GM06990 (cell line): ENCODE measurements at regions not wholly inside any gene's neighbourhood (a gene's known extent, or its start where the extent isn't known, plus 50 kb on each side); places are given as distances from the start of the nearest gene placed in this dataset.

ENCODE experiments used
- DNase-seq: peaks from one replicate; pipeline ENCODE4 v3.0.0-alpha.2; 2011; ENCODE audit not compliant: insufficient read length; ENCODE audit errors: extremely low read depth
- H3K27me3 ChIP-seq: replicated peaks from 2 replicates; pipeline ENCODE4 v1.6.0; 2011; ENCODE audit warnings: low read length; ENCODE audit not compliant: control insufficient read depth, insufficient read depth
- H3K36me3 ChIP-seq: 2 replicates; pipeline ENCODE4 v1.5.1; 2011; ENCODE audit warnings: low read length; ENCODE audit not compliant: control insufficient read depth, insufficient read depth
- H3K4me3 ChIP-seq: replicated peaks from 2 replicates; pipeline ENCODE4 v1.5.1; 2011; ENCODE audit warnings: low read depth, mild to moderate bottlenecking, control low read depth, low read length
- TF ChIP-seq, protein P1 (sequence below): IDR thresholded peaks from 2 replicates; pipeline ENCODE4 v1.5.1; 2011; ENCODE audit warnings: low read length, control low read depth, mild to moderate bottlenecking, inconsistent platforms; ENCODE audit not compliant: insufficient read depth, poor library complexity, severe bottlenecking

DNA sequence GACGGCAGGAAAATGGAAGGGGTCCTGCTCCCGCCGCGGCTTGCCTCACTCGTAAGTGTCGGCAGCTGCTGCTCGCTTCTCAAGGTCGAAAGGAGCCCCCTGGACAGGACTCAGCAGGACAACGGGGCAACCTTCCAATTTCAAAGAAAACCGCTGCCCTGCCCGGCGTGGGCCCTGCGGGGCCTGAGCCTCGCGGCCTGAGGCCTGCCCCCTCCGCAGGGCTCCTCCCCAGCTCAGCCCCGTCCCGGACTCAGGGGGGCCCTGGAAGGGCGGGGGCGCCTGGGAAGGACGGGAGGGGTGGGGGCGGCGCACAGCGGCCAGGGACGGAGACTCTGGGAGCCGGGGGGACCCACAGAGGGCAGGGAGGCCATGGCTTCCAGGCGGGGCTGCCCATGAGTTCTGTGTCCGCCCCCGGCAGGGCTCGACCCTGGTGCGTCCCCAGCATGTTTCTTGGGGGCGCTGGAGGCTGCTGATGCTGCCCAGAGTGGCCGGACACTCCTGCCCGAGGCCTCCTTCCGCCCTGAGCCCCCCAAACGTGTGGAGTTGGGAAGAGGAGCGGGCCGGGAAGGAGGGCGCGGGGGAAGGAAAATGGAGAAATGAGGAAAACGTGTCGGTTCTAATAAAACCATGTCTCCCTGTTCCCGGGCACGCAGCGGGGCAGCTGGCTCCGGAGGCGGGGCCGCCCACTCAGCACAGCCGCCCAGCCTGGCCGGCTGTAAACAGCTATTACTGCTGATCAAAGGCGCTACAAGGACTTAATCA lies 114.6 kb downstream of the DLL1 start:
- no peaks in the 10 kb centered on the region for H3K27me3 ChIP-seq
- no peak overlapping the region for H3K4me3 ChIP-seq
- no peak for DNase-seq
- no peaks in the 10 kb centered on the region for H3K36me3 ChIP-seq
- TF ChIP-seq, protein P1, sequence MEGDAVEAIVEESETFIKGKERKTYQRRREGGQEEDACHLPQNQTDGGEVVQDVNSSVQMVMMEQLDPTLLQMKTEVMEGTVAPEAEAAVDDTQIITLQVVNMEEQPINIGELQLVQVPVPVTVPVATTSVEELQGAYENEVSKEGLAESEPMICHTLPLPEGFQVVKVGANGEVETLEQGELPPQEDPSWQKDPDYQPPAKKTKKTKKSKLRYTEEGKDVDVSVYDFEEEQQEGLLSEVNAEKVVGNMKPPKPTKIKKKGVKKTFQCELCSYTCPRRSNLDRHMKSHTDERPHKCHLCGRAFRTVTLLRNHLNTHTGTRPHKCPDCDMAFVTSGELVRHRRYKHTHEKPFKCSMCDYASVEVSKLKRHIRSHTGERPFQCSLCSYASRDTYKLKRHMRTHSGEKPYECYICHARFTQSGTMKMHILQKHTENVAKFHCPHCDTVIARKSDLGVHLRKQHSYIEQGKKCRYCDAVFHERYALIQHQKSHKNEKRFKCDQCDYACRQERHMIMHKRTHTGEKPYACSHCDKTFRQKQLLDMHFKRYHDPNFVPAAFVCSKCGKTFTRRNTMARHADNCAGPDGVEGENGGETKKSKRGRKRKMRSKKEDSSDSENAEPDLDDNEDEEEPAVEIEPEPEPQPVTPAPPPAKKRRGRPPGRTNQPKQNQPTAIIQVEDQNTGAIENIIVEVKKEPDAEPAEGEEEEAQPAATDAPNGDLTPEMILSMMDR, result no peak

- Histone ChIP-seq H3K36me3 (no peaks in the 10 kb centered on the region), H3K27me3 (no peaks in the 10 kb centered on the region), H3K4me3 (no peak overlapping the region)
- TF ChIP-seq, protein P1, result no peak
- DNase-seq, result no peak
Observed at GRCh38 chr6:170175644-170176135, 115.2 kb downstream of the DLL1 start.

GRCh38 chr6:170174771-170175643 lies 115.9 kb downstream of the DLL1 start:
- no peak for DNase-seq
- TF ChIP-seq, protein P1, result no peak
- Histone ChIP-seq H3K4me3 (no peak overlapping the region), H3K27me3 (no peaks in the 10 kb centered on the region), H3K36me3 (no peaks in the 10 kb centered on the region)

GRCh38 chr6:170174124-170174770 lies 116.6 kb downstream of the DLL1 start:
- no peak overlapping the region for H3K4me3 ChIP-seq
- H3K27me3 ChIP-seq, result no peaks in the 10 kb centered on the region
- no peaks in the 10 kb centered on the region for H3K36me3 ChIP-seq
- DNase-seq, result no peak
- TF ChIP-seq, protein P1, result no peak

- H3K27me3 ChIP-seq, result no peaks in the 10 kb centered on the region
- no peak for DNase-seq
- no peak overlapping the region for H3K4me3 ChIP-seq
- H3K36me3 ChIP-seq, result no peaks in the 10 kb centered on the region
- TF ChIP-seq, protein P1, result no peak
Observed at GRCh38 chr6:170173335-170173881, 117.5 kb downstream of the DLL1 start.
